ENCODE measurements at regions not wholly inside any gene's neighbourhood (a gene's known extent, or its start where the extent isn't known, plus 50 kb on each side); places are given as distances from the start of the nearest gene placed in this dataset.

DNA sequence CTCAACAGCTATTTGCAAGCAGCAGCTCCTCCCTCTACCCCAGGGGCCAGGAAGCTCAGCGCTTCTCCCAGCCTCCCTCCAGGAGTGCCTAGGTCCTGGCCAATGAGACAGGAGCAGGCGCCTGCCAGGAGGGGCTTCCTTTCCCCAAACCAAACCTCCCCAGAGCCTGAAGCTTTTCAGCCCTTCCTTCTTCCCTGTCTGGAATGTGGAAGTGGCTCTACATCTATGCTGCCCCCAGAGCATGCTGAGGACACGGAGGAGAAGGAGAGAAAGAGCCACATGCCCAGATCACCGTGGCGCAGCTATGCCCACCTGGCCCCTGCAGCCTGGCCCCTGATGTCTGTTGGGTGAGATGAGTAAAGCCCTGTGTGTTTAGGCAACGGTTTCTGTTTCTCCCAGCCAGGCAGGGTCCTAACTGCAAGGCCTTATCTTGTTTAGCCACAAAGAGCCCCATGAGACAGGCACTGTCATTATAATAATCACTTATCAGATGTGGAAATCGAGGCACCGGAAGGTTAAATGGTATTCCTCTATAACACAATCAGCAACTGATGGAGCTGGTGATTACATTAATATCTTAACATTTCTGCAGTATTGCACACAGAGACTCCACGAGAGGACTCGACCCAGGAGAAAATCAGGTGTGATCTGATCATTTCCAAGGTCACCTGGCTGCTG, 315.8 kb downstream of the CTTN start:
- no peak for DNase-seq (ENCODE audit: low spot score)
- WGBS: 79% methylated on average over 10 of the region's 10 CpGs

More for the DNA sequence above, 315.8 kb downstream of the CTTN start:
- TF ChIP-seq, protein P1, sequence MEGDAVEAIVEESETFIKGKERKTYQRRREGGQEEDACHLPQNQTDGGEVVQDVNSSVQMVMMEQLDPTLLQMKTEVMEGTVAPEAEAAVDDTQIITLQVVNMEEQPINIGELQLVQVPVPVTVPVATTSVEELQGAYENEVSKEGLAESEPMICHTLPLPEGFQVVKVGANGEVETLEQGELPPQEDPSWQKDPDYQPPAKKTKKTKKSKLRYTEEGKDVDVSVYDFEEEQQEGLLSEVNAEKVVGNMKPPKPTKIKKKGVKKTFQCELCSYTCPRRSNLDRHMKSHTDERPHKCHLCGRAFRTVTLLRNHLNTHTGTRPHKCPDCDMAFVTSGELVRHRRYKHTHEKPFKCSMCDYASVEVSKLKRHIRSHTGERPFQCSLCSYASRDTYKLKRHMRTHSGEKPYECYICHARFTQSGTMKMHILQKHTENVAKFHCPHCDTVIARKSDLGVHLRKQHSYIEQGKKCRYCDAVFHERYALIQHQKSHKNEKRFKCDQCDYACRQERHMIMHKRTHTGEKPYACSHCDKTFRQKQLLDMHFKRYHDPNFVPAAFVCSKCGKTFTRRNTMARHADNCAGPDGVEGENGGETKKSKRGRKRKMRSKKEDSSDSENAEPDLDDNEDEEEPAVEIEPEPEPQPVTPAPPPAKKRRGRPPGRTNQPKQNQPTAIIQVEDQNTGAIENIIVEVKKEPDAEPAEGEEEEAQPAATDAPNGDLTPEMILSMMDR (IDR thresholded peaks at IDR 0.05; ENCODE audit: low read depth, low read length, missing input control): no peak
- TF ChIP-seq JUND (IDR thresholded peaks at IDR 0.05): no peak
- TF ChIP-seq ZBTB33 (IDR thresholded peaks at IDR 0.05): no peak
- TF ChIP-seq TAF1 (conservative IDR thresholded peaks at IDR 0.05): no peak
- TF ChIP-seq MAX (IDR thresholded peaks at IDR 0.05): no peak
- no peak for TF ChIP-seq EGR1 (IDR thresholded peaks at IDR 0.05; ENCODE audit: low read depth in 2 of 2)
- TF ChIP-seq HNF4G (IDR thresholded peaks at IDR 0.05): no peak
- no peak for TF ChIP-seq REST (IDR thresholded peaks at IDR 0.05)
- TF ChIP-seq SP1 (IDR thresholded peaks at IDR 0.05): no peak
- no peak for TF ChIP-seq RAD21 (IDR thresholded peaks at IDR 0.05)
- TF ChIP-seq FOXA1 (IDR thresholded peaks at IDR 0.05): no peak
- TF ChIP-seq FOXA2 (IDR thresholded peaks at IDR 0.05): no peak
- Histone ChIP-seq H3K9ac (ENCODE audit: low read depth in 1 of 2, low read length in 2 of 2) (no peak overlapping the region), H3K27ac (ENCODE audit: low read depth in 1 of 2, low read length in 2 of 2) (no peak overlapping the region), H3K9me3 (ENCODE audit: control insufficient read depth in 4 of 4, low read length in 3 of 4) (no peaks in the 10 kb centered on the region), H3K4me3 (ENCODE audit: low read depth in 1 of 3, low read length in 3 of 3) (no peak overlapping the region), H3K4me1 (ENCODE audit: control insufficient read depth in 4 of 4, insufficient read depth in 4 of 4, low read length in 3 of 4) (no peaks in the 10 kb centered on the region), H3K27me3 (ENCODE audit: control insufficient read depth in 4 of 4, insufficient read depth in 4 of 4, low read length in 3 of 4) (no peaks in the 10 kb centered on the region), H3K36me3 (ENCODE audit: control insufficient read depth in 4 of 4, insufficient read depth in 3 of 4, low read depth in 1 of 4, low read length in 3 of 4) (peaks cover 0 to 2% (median 0%) of the 10 kb centered on the region in 4 donors)

Data from liver (tissue), 8 donors.